ELR (cell line): ENCODE measurements at regions not wholly inside any gene's neighbourhood (a gene's known extent, or its start where the extent isn't known, plus 50 kb on each side); places are given as distances from the start of the nearest gene placed in this dataset.

ENCODE experiments used
- DNase-seq: peaks from one replicate; pipeline ENCODE4 v3.0.0-alpha.2; 2015; ENCODE audit warnings: low read depth

DNA sequence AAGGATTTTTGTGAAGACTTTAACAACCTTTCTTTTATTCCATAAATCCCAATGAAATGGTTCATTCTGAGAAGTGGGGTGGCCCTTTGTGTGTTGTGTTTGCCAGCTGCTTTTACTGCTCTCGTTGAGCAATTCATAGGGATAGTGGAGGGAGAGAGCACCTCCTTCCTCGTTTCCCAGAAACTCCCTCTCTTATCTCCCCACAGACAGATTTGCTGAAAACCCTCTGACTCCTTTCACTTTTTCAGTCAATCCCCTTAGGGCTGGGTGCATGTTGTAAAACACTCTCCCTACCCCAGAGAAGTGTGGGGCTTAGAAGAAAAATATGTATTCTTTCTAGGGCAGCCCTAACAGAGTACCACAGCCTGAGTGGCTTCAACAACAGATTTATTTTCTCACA lies 557.2 kb upstream of the RGMA start:
- DNase-seq = no peak

DNA sequence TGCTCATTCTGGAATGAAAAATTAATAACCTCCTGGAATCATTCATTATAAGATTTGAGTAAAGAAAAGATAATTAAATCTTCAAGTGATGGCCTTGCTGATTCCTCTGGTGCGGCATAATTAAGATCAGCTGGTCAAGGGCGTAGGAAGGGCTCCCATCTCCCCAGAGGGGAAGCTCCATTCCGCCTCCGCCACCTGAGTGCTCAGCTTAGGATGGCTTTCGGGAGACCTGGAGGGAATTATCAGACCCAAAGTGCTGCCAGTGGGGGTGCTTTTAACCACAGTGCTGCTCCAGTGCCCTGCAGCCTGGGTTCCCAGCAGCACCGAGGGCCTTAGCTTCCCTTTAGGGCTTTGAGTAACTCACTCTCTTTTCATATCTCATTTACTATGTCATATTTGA lies 556.6 kb upstream of the RGMA start:
- DNase-seq = no peak

DNA sequence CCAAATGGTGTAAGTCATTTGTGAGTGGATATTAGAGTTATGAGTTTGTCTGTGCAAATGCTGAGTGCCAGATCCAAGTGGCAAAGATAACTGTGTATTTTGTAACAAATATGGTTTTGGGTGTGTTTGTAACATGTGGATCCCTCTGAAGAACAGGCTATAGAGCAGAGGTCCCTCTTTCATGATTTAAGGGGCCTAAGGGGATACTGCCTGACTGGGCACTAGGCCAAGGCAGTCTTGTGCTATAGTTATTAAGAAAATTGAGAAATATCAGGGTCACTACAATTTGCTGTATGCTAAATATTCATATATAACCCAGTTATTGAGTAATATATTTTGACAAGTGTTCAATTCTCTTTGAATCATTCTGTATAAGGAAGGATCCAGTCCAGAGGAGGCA lies 555.6 kb upstream of the RGMA start:
- DNase-seq = no peak

DNA sequence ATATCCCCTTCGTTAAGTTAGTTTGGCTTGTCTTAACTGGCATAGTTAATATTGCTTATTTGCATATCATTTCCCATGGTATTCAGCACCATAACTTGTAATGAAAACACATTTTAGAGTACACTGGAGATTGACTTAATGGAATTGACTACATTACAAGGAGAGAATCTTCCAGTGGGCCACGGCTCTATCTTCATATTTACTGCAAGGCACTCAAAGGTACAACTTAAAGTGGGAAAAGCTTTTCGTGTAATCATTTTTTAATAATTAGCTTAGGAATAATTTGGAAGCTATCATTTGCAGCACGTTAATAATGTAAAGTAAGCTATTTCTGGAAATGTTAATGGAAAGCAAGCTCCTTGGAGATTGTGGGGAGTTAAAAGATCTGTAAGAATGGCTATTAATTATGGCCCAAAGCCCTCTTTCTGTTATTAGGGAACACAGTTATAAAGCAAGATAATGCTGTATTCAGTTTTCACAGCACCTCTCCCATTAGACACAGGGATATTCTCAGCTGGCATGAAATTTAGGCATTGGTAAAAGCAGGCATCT lies 551.5 kb upstream of the RGMA start:
- no peak for DNase-seq

DNA sequence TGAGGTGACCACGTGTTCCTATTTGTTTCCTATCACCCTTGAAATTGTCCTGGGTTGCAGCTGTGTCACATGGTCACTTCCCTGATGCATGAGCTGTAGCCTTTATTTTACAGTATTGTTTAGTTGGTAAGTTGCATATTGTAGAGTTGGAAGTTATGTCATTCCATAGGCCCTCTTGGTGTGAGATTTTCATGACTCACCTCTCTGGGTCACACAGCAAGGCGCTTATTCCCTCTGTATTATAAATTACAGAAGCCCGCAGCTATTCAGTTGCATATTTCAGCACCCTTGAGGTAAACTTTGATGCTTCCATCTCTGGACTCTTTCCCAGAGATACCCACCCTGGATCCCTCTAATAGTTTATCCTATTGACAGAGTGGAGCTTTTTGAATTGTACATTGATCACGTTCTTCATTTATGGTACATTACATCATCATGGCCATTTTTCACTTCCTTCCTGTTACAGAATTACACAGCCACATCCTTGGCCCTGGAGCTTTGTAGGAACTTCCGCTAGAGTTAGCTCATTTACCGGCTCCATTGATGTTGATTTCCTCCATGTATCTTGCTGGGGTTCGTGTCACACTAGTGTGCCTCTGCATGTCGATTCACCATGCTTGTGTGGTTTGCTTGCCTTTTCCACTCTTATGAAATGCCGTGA lies 543.1 kb upstream of the RGMA start:
- DNase-seq = no peak

DNA sequence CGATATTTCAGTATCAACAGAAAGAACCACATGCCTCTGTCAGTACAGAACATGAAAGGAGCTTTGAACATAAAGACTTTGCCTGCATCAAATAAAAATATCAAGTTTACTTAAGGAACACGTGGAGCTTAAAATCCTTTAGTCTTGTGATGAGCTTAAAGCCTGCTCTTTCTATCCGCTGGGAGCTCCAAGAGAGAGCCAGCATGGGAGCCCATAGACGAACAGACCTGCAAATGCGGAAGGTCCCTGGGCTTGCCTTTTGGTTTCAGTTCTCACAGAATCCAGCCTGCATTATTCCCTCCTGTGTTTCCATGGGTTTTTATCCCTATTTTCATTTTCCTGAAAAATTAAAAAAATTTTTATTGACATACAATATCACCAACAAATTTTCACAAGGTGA lies 530.6 kb upstream of the RGMA start:
- DNase-seq = no peak

DNA sequence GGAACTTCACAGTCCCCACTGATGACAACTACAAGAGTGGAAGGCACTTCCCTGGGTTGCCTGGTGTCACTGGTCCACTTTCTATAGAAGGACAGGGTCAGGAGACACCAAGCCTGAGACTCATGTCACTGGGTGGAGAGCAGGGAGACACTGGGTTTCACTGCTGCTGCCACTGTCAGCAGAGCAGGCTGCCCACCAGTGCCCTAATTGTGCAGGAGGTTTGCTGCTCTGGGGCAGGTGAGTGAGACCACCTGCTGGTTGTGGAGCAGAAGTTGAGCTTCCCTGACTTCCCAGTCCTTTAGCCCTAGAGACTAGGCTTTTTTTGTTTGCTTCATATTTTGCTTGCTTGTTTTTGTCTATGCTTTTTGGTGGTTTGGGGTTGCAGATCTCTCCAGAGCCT lies 528.4 kb upstream of the RGMA start:
- no peak for DNase-seq

DNA sequence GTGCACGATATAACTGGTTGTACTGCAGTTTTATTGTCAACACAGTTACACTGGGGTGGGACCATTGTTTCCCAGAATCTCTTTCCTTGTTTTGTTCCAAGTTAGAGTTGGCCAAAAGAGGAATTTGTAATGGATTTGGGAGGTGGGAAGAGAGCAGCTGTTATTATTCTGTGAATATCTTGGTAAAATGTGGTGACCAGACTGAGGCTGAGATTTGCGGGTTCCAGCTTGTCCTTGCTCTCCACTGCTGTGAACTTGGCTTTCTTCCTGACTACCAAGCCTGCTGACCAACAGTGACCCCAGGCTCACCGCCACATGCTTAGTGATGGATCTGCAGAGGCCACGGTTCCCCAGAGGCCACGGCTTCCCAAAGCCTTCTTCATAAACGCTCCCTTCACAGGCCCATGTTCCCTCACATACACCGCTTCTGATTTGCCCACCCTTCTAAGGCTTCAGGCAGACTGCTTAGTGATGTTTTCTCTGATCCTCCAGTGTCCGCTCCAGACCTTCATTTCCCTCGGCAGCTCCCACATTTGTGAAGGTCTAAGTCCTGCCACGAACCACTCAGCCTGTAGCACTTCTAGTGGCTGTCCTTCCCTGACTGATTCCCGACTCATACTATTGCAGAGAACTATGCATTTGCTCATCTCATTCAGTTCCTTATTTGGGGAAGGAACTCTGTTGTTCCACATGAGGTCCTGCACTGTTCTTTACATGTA lies 525.5 kb upstream of the RGMA start:
- no peak for DNase-seq

DNA sequence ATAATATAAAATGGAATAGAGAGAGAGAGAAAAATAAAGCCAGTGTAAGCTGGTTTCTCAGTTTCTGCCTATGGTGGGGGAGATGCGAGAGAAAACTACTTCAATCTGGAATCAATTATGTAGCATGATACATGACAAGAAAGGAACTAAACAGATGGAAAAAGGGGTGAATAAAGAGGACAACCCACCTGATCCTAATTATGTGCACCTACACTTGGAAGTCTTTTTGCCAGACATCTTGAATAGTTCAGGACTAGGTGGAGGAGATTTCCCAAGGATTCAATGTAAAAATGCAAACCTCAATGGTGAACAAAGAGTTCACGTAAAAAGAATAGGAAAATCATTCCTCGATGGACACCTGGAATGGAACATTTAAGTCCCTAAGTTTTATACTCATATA lies 524.4 kb upstream of the RGMA start:
- DNase-seq = no peak

DNA sequence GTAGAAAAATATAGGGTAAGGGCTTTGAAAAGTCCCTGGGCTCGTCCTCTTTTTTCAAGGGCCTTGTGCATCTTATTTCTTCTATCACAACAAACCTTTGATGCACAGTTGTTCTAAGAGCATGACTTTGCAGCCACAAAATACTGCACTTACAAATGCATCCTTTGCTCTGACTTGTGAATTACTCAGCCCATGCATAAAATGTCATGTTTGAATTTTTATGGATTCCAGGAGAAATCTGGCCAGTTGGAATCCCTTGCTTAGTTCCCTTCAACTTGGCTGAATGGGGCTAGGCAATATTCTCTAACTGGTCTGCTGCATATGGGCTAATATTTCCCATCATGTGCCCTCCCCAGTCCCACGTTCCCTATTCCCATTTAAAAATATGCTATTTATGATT lies 523.9 kb upstream of the RGMA start:
- no peak for DNase-seq

DNA sequence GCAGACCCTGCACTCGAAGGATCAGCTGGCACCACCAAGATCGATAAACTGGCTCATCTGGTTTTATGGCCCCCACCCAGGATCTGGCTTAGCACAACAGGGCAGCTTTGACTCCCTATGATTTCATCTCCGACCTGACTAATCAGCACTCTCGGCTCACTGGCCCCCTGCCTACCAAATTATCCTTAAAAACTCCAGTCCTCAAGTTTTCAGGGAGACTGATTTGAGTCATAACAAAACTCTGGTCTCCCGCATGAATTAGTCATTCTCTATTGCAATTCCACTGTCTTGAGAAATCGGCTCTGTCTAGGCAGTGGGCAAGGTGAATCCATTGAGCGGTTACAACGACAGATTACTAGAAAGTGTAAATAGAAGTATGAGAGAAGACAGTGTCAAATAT lies 521.9 kb upstream of the RGMA start:
- DNase-seq = no peak

DNA sequence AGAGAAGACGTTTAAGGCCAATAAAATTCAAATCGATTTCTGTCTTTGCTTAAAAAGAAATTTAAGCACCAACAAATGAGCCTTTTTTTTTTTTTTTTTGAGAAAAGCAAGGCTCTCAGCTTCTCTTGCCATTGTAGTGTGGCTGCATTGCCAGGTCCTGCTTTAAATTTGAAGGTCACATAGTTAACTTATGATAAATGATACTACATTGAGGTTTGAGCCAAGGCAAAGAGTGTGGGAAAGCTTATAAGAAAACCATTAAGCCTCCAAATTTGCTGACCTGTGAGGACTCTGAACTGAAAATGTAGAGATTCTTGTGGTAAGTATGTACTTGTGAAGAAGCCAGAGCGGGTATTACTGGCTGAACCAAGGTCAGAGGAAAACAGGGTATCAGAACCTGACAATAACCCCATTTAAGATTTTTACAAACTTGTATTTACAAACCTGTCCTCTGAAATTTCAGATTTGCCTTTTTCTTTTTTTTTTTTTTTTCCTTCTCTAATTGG lies 519.7 kb upstream of the RGMA start:
- no peak for DNase-seq

DNA sequence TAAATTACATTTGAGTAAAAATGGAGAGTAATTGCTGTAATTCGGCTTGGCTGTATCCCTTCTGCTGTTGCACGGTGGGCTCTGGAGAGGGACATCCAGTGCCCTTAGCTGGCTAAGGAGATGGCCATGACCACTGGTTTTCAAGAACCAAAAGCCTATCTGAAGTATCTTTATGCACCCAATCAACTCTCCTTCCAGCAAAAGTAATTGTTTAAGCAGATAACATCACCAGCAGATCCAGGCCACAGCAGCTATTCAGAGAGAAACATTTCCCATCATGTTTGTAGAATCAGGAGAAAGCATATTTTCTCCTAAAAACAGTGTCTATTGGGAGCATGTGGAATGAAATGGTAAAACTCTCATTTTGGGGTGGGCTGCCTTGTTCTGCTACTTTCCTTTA lies 514.5 kb upstream of the RGMA start:
- DNase-seq = no peak

DNA sequence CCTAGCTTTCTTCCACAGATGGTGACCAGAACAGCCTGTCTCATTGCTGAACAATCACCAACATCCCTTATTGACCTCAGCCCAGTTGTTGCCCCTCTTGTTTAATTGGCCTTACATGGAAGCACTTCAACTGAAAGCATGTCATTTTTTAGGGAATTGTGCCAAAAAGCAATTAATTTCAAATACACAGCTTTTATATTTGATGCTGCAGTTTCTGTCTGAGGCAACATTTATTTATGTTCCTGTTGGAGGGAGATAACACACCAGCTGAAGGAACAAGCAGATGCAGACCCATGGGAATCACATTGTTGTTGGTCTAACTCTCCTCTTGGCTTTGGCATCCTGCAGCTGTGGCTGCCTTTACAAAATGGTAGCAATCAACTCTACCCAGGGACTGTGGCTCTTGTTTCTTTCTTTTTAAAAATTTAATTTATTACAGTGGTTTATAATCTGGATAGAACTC lies 498.1 kb upstream of the RGMA start:
- DNase-seq = no peak

DNA sequence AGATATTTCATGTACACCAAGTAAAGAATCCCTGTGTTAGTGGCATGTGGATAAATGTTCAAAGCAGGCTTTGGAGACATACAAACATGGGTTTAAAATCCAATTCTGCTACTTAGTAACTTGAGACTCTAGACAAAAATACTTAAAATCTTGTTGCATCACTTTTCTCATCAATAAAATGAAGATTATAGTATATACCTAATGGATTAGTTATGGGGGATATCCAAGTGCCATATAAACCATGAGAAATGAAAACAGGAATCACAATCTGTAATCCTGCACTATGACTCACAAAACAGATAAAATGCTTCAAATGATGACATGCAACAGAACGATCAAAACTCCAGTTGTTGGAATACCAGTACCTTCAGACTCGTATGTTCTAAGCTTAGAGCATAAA lies 496.0 kb upstream of the RGMA start:
- no peak for DNase-seq

DNA sequence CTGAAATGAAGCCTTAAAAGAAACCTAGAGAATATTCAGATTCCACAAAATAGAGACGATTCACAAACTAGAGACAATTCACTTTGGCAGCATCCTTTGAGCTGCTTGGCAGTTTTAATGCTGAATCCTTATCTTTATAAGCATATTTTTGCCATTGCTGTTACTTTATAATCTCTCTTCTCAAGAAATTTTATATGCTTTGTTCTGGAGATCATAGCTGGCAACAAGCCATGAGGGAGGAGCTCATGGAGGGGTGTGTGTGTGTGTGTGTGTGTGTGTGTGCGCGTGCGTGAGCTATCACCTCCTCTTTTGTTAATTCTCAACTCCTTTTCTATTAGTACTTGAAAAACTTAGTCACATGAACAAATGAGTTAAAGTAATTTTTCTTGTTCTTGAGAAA lies 495.0 kb upstream of the RGMA start:
- DNase-seq = no peak

DNA sequence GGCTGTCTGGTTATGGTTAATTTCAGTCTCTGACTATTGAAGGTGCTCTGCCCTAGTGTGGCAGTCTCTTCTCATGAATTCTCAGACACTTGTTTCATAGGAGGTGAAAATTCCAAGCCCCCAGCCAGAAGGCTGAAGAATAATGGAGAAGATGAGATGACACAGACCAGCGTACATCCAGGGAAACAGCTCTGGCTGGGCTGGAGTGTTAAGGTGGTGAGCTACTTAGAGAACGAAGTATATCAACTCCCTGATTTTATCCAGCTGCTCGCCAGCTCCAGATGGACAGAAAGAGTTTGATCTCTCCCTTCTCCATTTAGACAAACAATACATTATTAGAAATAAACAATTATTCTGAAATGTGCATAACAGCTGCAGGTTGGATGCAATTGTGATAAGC lies 494.5 kb upstream of the RGMA start:
- no peak for DNase-seq

DNA sequence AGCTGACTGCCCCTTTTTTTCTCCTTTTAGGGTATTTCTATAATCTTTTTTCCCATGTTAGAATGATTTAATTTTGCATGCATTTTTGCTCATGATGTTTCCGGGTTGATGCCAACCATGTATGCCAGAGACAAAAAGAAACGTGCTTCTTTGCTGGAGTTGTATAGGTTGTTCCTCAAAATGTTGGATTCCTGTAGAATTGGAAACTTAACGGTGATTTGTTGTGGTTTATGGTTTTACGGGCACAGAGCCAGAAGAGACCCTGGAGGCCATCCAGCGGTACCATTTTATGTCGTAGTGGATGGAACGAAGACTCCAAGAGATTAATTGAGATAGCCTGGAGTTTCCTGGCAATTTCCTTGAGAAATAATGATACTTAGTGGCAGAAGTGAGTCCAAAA lies 481.5 kb upstream of the RGMA start:
- no peak for DNase-seq

DNA sequence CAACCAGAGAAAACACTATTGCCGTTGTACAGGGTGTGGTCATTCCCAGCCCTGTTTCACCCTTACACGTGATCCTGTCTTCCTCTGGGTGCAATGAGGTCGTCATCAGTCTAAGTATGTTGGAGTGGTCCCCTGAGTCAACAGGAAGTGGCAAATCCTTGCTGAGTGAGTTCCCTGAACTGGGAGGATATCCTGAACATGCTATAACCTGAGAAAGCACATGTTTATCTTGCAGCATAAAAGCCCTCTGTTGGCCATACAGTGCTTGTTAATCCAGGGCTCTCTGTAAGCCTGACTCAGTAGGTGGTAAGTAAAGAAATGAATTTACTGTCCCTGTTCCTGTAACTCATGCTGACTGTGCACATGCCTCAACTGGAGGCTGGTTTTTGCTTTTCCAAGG lies 477.8 kb upstream of the RGMA start:
- no peak for DNase-seq

DNA sequence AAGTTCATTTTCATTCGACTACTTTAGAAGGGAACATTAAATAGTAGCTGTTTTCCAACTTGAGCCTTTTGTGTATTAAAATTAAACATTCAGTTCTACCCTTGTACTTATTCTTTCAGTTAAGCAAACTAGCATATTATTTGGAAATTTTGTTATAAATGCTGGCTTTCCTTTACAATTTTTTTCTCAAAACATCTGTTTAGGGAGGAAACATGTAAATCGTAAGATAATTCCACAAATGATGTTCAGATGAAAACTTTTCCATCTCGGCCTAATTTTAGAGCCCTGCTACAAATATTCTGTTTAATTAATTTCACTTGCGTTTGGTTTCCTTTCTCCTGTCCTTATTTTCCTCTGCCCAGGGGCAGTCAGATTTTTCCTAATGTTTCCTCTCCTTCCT lies 476.2 kb upstream of the RGMA start:
- no peak for DNase-seq

DNA sequence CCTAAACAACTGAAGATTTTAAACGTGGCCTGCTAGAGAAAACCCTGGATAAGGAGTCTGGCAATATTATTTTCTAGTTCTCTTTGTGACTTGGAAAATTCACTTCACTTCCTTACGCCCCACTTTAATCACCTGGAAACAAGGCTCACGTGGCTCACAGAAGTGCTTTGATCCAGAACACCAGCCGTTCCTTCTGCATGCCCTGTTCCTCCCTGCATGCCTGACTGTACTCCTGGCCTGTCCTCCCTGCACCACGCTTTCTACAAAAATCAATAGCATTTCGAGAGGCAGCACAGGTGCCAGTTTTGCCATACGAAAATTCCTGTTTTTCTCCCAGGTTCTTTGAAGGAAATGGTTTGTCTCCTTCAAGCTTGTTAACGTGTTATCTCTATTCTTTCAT lies 474.2 kb upstream of the RGMA start:
- no peak for DNase-seq

DNA sequence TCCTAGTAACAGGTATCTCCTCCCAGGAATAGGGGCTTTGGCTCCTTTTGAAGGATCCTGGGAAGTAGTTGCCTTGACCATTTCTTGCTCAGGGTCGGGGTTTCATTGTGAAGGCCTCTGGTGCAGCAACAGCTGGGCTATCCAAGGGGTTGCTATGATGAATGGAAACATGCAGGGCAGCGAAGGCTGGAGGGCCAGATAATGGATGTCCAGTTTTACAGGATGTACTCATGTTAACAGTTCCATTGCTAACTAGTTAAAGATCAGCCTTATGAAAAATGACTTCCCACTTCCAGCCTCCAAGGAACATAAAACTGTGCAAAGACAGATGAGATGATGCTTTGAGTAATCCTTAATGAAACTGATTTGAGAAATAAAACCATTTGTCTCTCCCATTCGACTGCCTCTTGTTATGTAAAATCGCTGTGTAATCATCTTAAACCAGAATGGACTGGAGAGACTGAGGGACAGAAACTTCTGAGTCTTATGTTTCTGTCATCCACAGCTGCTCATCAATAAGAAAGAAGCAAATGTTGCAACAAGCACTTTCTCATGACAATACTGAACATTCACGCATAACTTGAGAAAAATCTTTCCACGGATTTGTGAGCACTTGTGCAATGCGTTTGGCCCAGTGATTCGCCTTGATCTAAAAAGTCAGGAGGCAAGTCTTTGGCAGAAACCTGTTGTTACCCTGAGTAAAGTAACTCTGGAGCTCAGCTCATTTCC lies 473.5 kb upstream of the RGMA start:
- DNase-seq = no peak

DNA sequence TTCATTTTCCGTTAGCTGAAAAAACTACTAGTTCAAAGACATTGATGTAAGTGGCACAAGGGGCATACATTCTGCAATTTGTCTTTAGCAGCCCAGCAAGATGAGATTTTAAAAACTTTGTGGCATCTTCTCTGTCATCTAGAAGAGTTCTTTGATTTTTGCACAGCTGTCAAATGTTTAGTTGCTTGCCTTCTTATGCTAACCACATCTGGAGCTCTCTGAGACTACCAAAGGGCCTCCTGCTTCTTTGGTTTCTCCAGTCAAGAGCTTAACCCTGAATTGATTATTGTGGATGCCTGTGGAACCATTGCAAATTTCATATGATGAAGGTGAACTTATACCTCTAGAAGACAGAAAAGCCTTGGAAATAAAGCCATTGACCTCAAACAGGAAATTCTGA lies 468.7 kb upstream of the RGMA start:
- DNase-seq = no peak
